ENCODE measurements at regions not wholly inside any gene's neighbourhood (a gene's known extent, or its start where the extent isn't known, plus 50 kb on each side); places are given as distances from the start of the nearest gene placed in this dataset.

GRCh38 chr15:94631608-94632007 is 400.2 kb downstream of the MCTP2 start:
- TF ChIP-seq CTCF (IDR thresholded peaks at IDR 0.05) (no peak), POLR2A (IDR thresholded peaks at IDR 0.05) (no peak)
- Histone ChIP-seq H3K9me3 (no peaks in the 10 kb centered on the region), H3K27ac (no peak overlapping the region), H3K36me3 (no peaks in the 10 kb centered on the region), H3K4me3 (no peak overlapping the region), H3K27me3 (no peaks in the 10 kb centered on the region), H3K4me1 (no peaks in the 10 kb centered on the region)
- intact Hi-C loops (cut with DNase I; ENCODE audit: low total_unique reads) = no loop called here
- no peak for DNase-seq

GRCh38 chr15:94638183-94638582 is 406.8 kb downstream of the MCTP2 start:
- no peak for DNase-seq
- no peak overlapping the region for H3K4me3 ChIP-seq
- no peaks in the 10 kb centered on the region for H3K9me3 ChIP-seq
- no peaks in the 10 kb centered on the region for H3K4me1 ChIP-seq
- TF ChIP-seq POLR2A (IDR thresholded peaks at IDR 0.05) = no peak
- TF ChIP-seq CTCF (IDR thresholded peaks at IDR 0.05) = no peak
- no peaks in the 10 kb centered on the region for H3K36me3 ChIP-seq
- no peak overlapping the region for H3K27ac ChIP-seq
- no peaks in the 10 kb centered on the region for H3K27me3 ChIP-seq
- intact Hi-C loops (cut with DNase I; ENCODE audit: low total_unique reads) = no loop called here

- intact Hi-C loops (cut with DNase I; ENCODE audit: low total_unique reads) = no loop called here
- Histone ChIP-seq H3K27me3 (no peaks in the 10 kb centered on the region), H3K36me3 (no peaks in the 10 kb centered on the region), H3K27ac (no peak overlapping the region), H3K4me1 (no peaks in the 10 kb centered on the region), H3K9me3 (no peaks in the 10 kb centered on the region), H3K4me3 (no peak overlapping the region)
- no peak for TF ChIP-seq CTCF (IDR thresholded peaks at IDR 0.05)
- no peak for TF ChIP-seq POLR2A (IDR thresholded peaks at IDR 0.05)
- no peak for DNase-seq
Measured at GRCh38 chr15:94639701-94640100, 408.3 kb downstream of the MCTP2 start.

- intact Hi-C loops (cut with DNase I; ENCODE audit: low total_unique reads) = no loop called here
- TF ChIP-seq CTCF (IDR thresholded peaks at IDR 0.05) = no peak
- no peak for TF ChIP-seq POLR2A (IDR thresholded peaks at IDR 0.05)
- Histone ChIP-seq H3K9me3 (no peaks in the 10 kb centered on the region), H3K27ac (no peak overlapping the region), H3K4me1 (no peaks in the 10 kb centered on the region), H3K27me3 (no peaks in the 10 kb centered on the region), H3K36me3 (no peaks in the 10 kb centered on the region), H3K4me3 (no peak overlapping the region)
- DNase-seq = no peak
Measured at GRCh38 chr15:94644433-94644832, 413.1 kb downstream of the MCTP2 start.

- TF ChIP-seq CTCF (IDR thresholded peaks at IDR 0.05) (no peak), POLR2A (IDR thresholded peaks at IDR 0.05) (no peak)
- no peak for DNase-seq
- intact Hi-C loops (cut with DNase I; ENCODE audit: low total_unique reads) = no loop called here
Measured at GRCh38 chr15:94653071-94653470, 421.7 kb downstream of the MCTP2 start.

More at GRCh38 chr15:94653071-94653470, 421.7 kb downstream of the MCTP2 start:
- no peaks in the 10 kb centered on the region for H3K36me3 ChIP-seq
- no peaks in the 10 kb centered on the region for H3K9me3 ChIP-seq
- no peaks in the 10 kb centered on the region for H3K4me1 ChIP-seq
- no peak overlapping the region for H3K4me3 ChIP-seq
- no peaks in the 10 kb centered on the region for H3K27me3 ChIP-seq
- H3K27ac ChIP-seq = no peak overlapping the region

Data from uterus (tissue), 3 donors.